Right kidney (tissue), 1 donor: ENCODE measurements at regions not wholly inside any gene's neighbourhood (a gene's known extent, or its start where the extent isn't known, plus 50 kb on each side); places are given as distances from the start of the nearest gene placed in this dataset.
"Not testable (repeated sequence)": the region's sequence is repeated elsewhere in the genome, so short reads cannot be mapped to it uniquely, and the experiment has no call there.

Source experiments
- DNase-seq: peaks from one replicate; pipeline ENCODE4 v3.0.0-alpha.2; 2016

- not testable (repeated sequence) for DNase-seq
These were observed 1082.1 kb downstream of the UQCRFS1 start for GRCh38 chr19:28130881-28131280.

GRCh38 chr19:28130066-28130511, 1082.9 kb downstream of the UQCRFS1 start:
- DNase-seq: peak; percentile 25

- DNase-seq: no peak
These were observed 1084.6 kb downstream of the UQCRFS1 start for GRCh38 chr19:28128341-28128740.

- no peak for DNase-seq
These were observed 1086.6 kb downstream of the UQCRFS1 start for GRCh38 chr19:28126135-28126898.

- DNase-seq: no peak
These were observed 1090.2 kb downstream of the UQCRFS1 start for GRCh38 chr19:28122734-28123133.

GRCh38 chr19:28118235-28118634, 1094.7 kb downstream of the UQCRFS1 start:
- DNase-seq: no peak

- DNase-seq: no peak
These were observed 1095.8 kb downstream of the UQCRFS1 start for GRCh38 chr19:28117143-28117542.

- not testable (repeated sequence) for DNase-seq
These were observed 1096.6 kb downstream of the UQCRFS1 start for GRCh38 chr19:28116379-28116778.

- peak; percentile 6 for DNase-seq
These were observed 1109.0 kb downstream of the UQCRFS1 start for GRCh38 chr19:28103921-28104320.

- not testable (repeated sequence) for DNase-seq
These were observed 1128.2 kb downstream of the UQCRFS1 start for GRCh38 chr19:28084659-28085157.

GRCh38 chr19:28076628-28077027, 1136.3 kb downstream of the UQCRFS1 start:
- DNase-seq: no peak

GRCh38 chr19:28075229-28075628, 1137.7 kb downstream of the UQCRFS1 start:
- DNase-seq: no peak

- DNase-seq: no peak
These were observed 1138.2 kb downstream of the UQCRFS1 start for GRCh38 chr19:28074773-28075172.

- no peak for DNase-seq
These were observed 1145.1 kb downstream of the UQCRFS1 start for GRCh38 chr19:28067882-28068281.

- DNase-seq: no peak
These were observed 1146.0 kb downstream of the UQCRFS1 start for GRCh38 chr19:28066988-28067387.

GRCh38 chr19:28066161-28066560, 1146.8 kb downstream of the UQCRFS1 start:
- DNase-seq: no peak

- DNase-seq: no peak
These were observed 1147.9 kb downstream of the UQCRFS1 start for GRCh38 chr19:28065026-28065425.

- no peak for DNase-seq
These were observed 1149.2 kb downstream of the UQCRFS1 start for GRCh38 chr19:28063702-28064101.

GRCh38 chr19:28061111-28061510, 1151.8 kb downstream of the UQCRFS1 start:
- DNase-seq: no peak

GRCh38 chr19:28057026-28057425, 1155.9 kb downstream of the UQCRFS1 start:
- not testable (repeated sequence) for DNase-seq

- no peak for DNase-seq
These were observed 1161.9 kb downstream of the UQCRFS1 start for GRCh38 chr19:28051047-28051446.

GRCh38 chr19:28049875-28050274, 1163.1 kb downstream of the UQCRFS1 start:
- no peak for DNase-seq

GRCh38 chr19:28046932-28047331, 1166.0 kb downstream of the UQCRFS1 start:
- DNase-seq: no peak

GRCh38 chr19:28045621-28046020, 1167.3 kb downstream of the UQCRFS1 start:
- no peak for DNase-seq
